T-helper 1 cell (primary cell): ENCODE measurements at regions not wholly inside any gene's neighbourhood (a gene's known extent, or its start where the extent isn't known, plus 50 kb on each side); places are given as distances from the start of the nearest gene placed in this dataset.
"Not testable (repeated sequence)": the region's sequence is repeated elsewhere in the genome, so short reads cannot be mapped to it uniquely, and the experiment has no call there.

ENCODE experiments used
- DNase-seq, 5 donors: peaks; one replicate each; pipeline ENCODE4 v3.0.0-alpha.2; 2012 to 2020

DNA sequence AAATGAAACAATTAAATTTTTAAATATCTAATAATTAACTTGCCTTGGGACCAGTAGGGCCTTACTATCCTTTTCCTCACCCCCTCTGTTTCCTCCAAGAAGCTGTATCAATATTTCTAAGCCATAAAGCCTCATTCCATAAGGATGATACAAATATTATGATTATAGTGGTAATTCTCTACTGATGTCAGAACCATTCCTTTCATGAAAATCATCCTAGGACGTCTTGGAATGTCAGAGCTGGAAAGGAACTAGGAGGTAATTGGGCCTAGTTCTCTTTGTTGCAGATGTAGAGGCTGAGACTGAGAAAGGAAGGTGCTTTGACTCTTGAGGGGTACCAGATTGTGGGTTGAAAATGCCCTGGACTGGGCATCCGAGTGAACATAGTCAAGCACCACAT lies 766.7 kb upstream of the GHITM start:
- DNase-seq, result no peak

DNA sequence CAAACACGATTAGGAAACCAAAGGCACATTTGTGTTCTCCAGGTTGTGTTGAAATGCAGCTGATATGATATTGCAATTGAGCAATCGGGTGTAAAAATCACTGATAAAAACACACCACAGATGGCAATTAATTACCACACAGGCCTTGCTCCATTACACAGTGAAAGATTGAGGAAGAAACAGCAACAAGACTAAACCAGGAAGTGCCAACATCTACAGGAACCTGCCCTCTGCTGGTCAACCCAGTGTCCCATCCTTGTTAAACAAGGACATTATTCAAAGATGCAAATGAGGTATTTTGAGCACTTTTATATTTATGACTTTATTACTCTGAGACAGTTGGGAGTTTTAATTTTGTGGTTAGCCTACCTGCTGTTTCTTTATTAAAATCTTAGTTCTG lies 765.6 kb upstream of the GHITM start:
- DNase-seq, result no peak

DNA sequence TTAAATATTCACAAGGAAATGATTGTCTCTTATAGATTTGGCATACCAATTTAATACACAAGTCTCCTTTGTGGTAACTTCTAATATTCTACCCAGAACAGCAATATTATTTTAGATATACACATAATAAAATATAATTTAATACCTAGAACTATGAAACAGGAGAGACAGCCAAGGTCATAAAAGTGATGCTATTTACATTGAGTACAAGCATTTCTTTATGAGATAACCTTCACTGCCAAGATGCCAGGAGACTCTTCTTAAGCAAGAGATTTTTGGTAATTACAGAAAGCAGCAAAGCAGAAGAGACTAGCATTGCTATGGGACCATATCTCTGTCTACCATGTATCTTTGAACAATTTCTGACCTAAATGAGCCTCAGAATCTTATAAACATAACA lies 764.6 kb upstream of the GHITM start:
- no peak for DNase-seq

DNA sequence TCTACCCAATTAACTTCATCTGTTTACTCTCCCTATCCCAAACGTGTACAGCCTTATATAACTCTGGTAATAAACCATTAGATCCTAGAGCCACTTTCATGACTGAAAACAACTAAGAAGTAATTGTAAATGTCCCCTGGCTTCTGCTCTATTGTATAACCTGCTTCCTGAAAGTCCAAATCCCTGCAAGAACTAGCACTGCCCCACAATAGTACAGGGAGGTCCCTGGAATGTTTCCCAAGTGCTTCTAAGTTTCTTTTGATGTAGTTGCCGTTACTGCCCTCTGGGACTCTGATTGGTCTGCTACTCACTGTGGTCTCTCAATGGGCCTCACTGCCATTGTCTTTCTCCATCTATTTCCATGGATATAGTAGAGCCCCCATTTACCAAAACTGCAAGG lies 764.0 kb upstream of the GHITM start:
- no peak for DNase-seq

DNA sequence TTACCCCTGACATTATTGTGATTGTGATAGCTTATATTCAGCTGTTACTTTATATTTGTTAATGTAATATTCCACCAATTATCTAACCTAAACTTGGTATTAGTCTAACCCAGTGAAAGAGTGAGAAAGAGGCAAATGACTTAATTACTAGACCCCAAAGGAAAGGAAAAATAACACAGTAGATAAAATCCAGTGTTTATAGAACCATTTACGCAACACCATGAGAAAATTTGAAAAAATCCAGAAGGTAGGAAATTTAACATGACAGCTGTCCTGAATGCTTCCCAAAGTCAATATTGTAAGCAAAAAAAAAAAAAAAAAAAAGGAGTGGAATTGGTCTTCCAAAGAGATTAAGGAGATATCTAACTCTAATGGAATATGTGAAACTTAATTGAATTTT lies 741.5 kb upstream of the GHITM start:
- no peak for DNase-seq

DNA sequence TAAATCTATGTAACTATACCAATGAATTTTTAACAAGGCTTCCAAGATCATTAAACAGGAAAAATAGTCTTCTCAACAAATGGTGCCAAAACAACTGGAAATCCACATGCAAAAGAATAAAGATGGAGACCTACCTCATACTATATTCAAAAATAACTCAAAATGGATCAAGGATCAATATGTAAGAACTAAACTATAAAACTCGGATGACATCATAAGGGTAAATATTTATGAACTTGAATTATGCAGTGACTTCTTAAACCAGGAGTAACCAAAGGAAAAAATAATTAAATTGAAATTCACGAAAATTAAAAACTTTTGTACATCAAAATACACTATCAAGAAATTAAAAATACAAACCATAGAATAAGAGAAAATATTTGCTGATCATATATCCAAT lies 728.7 kb upstream of the GHITM start:
- DNase-seq, result no peak

DNA sequence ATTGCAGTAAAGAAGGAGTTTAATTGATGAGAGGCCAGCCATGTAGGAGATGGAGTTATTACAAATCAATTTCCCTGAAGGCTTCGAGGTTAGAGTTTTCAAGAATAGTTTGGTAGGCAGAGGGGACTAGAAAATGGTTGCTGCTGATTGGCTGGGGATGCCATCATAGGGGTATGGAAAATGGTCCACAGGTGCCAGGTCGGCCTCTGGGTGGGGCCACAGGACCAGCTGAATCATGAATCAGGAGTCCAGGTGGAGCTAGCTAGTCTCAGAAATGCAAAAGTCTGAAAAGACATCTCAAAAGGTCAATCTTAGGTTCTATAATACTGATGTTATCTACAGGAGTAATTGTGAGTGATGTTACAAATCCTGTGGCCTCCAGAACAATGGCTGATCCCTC lies 714.0 kb upstream of the GHITM start:
- no peak for DNase-seq

DNA sequence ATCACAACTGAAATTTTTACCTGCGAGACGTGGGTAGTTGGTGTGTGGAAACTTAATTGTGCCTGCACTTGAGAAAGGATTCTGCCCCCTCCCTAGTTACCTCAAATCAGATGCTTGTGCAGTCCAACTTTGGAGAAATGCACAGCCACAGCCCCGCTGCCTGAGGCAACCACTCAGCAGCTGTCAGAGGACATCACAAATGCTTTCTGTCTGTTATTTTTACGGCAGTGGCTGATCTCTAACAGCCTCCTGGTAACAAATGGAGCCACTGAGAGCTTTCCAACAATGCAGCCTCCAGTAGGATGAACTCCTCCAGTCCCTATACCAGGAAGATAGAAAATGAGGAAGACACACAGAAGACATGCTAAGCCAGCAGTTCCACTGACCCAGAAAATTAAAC lies 712.2 kb upstream of the GHITM start:
- no peak for DNase-seq

DNA sequence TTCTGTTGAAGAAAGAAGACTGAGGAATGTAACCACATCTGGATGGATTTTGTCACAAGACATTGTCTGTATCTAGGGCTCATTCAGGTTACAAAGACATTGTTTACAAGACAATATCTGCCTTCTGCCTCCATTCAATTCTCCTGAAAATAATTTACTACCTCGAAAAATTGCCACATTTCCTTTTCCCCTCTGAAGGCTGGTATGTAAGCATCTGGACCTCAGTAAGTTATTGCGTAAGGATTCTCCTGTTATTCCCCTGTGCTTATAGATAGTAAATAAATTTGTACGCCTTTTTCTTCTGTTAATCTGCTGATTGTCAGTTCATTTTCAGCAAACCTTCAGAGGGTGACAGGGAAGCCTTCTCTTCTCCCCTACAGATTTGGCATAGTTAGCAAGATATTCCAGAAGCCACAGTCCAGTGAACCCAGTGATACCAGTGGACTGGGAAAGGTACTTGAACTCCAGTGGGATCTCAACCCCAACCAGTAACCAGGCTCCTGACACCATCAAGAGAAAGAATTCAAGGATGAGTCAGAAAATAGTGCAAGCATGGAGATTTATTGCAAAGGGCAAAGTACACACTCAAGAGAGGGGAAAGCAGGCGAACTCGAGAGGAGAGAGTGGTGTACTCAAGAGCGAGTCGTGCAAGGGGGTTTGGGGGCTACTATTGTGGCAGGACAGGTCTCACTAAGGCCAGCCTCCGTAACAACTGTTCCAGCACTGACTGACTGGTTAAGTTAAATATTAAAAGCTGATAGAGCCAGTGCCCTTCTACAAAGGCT lies 706.9 kb upstream of the GHITM start:
- DNase-seq, result no peak

DNA sequence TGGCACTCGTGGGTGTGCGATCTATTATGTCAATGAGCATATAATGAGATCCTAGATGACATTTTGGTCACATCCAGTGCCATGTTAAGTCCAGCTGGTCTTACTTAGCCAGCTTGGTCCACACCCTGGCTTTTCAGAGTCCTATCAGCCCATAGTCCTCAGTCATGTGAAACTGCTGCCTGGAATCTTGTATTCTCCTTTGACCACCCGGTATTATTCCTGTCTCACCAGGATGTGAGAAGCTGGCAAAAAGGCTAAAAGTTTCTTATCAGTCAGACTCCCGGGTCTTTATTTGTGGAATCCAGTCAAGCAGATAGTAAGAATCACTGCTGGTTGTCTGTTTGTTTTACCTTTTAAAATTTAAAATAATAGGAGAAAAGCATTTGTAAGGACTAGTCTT lies 705.6 kb upstream of the GHITM start:
- DNase-seq, result no peak

DNA sequence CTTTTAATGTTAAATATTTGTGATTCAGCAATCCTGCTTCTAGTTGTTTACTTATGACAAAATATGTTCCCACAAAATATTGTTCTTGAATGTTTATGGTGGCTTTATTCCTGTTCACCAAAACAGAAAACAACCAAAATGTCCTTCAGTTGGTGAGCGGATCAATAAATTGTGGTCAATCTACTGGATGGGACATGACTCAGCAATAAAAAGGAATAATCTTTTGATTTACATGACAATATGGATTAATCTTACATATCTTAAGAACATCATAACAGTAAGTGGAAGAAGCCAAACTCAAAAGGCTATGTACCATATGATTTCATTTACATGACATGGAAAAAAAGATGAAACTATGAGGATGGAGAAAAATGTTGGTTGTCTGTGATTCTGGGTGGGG lies 691.3 kb upstream of the GHITM start:
- DNase-seq, result no peak

DNA sequence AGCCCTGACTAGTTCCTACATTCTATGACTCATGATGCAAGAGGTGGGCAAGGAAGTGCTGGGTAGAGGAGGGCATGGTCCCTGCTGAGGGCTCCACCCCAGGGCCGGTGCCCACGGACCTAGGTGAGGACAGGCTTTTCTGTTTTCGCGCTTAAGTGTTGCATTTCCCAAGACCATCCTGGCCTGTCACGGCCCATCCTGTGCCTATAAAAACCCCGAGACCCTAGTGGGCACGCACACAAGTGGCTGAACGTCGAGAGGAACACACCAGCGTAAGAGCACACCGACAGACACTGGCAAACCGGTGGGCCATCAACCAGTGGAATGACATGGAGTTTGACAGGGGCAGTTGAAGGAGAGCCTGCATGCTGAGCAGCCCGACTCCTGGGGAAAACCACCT lies 680.7 kb upstream of the GHITM start:
- no peak for DNase-seq

DNA sequence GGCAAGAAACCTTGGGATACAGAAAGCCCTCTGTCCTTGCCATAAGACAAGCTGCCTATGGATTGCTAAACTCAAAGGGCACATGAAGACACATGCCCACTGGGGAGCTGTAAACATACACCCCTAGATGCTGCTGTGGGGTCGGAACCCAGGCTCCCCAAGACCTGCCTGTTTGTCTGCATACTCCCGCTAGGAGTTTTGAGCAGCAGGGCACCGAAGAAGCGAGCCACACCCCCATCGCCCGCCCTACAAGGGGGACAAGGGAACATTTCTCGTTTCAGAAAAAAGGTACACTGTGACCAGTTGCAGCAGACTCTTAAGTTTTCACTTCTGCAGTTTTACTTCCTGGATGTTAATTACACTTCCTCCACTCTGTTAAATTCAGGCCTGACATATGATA lies 680.2 kb upstream of the GHITM start:
- DNase-seq, result no peak

DNA sequence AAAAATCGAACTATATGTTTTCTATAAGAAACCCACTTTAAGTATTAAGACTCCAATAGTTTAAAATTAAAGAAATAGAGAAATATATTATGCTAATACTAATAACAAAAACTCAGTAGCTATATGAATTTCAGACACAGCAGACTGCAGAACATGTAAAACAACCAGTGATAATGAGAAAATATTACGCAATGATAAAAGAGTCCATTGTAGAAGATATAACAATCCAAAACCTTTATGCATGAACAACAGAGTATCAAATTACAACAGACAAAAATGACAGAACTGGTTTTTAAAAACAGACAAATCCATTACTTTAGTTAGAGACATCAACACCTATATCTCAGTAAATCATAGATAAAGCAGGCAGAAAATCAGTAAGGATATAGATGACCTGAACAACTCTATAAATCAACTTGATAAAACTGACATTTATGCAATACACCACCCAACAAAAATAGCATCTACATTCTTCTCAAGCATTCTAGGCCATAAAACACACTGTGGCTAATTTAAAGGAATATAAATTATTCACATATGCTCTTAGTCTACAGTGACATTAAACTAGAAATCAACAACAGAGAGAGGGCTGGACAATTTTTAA lies 669.5 kb upstream of the GHITM start:
- no peak for DNase-seq

DNA sequence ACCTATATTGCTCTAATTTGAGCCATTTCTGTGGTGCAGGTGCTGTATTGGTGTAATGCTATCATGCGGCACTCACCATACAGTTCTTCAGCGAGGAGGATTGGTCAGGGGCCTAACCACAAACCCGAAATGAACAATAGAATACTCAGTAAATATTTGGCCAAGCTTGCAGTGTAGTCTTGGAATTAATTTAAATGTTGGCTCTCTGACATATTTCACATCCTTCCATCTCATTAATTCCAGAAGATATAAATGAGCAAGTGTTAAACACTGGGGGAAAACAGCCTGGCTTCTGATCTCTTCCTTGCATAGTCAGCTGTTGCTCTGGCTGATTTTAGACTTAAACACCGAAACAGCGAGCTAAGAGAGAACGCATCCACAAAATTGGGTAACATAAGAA lies 663.1 kb upstream of the GHITM start:
- DNase-seq, result no peak

DNA sequence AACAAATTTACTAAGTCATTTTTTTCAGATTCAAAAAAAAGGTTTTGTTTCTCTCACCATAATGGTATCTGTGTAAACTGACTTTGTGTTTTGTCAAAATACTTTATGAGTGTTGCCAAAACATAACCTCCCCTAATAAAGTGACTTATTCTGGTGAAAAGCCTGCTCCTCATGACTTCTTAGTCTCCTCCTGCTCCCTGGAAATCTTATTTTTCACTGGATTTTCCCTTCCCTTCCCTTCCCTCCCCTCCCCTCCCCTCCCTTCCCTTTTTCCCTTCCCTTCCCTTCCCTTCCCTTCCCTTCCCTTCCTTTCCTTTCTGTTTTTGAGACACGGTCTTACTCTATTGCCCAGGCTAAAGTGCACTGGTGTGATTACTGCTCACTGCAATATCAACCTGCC lies 650.1 kb upstream of the GHITM start:
- no peak for DNase-seq

DNA sequence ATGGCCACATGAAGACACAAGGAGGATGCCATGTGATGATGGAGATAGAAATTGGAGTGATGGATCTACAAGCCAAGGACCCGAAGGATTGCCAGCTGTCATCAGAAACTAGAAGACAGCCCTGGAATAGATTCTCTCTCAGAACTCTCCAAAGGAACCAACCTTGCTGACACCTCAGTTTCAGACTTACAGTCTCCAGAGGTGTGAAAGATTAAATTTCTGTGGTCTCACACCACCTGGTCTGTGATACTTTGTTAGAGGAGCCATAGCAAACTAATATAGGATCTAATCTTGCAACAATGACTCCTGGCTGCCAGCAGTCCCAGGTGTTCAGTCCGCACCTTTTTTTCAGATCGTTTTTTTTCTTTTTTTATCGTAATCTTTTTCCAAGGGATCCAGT lies 647.3 kb upstream of the GHITM start:
- no peak for DNase-seq

DNA sequence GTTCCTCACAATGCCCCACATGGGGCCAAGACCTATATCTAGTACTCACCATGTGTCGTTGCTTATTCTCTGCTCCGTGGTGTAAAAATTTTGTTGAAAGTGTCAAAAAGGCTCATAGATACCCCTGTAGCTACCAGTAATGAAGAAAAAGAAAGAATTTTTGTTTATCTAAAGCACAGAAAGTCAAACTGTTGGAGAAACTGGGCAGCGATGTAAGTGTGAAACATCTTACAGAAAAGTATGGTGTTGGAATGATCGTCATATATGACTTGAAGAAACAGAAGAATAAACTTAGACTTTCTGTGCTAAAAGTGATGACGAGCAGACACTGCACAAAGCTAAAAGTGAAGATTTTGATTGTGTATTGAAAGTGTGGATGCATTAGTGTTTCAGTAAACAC lies 626.6 kb upstream of the GHITM start:
- DNase-seq, result no peak

DNA sequence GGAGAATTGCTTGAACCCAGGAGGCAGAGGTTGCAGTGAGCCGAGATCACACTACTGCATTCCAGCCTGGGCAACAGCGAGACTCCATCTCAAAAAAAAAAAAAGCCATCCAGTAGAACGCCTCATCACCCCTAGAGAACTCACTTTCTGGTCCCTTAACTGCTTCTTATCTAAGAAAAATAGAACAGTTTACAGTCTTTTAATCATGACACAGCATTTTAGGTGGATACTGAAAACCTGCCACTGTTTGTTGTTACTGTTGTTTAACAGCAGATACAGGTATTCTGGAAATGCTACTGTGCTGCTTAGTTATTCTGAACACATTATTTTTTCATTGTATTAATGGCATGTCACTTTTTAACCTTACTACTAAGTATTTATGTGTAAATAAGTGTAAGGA lies 624.3 kb upstream of the GHITM start:
- no peak for DNase-seq

DNA sequence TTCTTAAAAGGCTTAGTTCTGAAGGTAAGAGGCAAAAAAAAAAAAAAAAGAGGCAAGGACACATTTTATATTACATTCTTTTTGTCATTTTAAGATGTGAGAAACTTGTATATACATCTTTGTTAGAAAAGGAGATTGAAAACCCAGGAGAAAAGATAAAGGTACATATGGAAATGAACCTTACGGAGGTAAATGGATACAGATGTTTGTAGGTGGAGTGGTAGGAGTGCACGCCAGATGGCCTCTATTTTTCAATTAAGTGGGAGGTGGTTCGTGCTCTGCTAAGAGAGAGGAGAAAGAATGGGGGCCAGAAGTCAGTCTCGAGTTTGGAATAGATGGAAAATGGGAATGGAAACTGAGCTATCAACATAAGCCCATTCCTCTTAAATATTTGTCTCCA lies 622.5 kb upstream of the GHITM start:
- DNase-seq, result no peak

DNA sequence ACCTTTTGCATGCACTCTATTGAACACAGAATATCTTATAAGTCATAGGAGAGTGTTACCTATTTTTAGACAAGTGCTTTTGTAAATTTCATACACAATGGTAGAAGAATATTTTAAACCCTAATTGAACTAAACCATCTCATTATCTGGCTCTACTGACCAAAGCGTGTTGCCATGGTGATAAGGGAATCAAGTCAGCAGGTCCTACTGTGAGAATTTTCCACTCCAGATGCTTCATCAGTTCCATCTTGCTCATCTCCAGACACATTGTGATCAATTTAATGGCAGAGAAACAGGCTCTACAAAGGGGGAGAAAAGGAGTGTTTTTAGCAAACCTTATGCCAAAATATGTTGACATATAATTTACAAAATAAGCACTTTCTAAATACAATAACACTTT lies 621.9 kb upstream of the GHITM start:
- no peak for DNase-seq

DNA sequence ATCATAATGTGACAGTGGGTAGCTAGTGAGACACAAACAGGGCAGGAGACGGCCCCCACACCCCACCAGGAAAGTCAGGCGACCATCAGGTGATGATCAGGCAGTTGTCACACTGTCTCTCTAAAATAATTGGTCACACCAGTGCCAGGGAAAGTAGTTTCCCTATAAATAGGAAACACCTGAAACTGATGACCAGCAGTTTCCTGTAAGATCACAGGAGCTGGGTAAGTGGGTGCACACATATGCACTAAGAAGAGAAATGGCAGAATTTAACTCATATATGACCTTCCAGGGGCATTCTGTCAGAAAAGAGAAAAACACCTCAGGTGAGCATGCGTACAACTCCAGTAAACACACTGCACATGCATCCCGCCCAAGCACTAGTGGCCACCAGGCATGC lies 620.5 kb upstream of the GHITM start:
- no peak for DNase-seq

DNA sequence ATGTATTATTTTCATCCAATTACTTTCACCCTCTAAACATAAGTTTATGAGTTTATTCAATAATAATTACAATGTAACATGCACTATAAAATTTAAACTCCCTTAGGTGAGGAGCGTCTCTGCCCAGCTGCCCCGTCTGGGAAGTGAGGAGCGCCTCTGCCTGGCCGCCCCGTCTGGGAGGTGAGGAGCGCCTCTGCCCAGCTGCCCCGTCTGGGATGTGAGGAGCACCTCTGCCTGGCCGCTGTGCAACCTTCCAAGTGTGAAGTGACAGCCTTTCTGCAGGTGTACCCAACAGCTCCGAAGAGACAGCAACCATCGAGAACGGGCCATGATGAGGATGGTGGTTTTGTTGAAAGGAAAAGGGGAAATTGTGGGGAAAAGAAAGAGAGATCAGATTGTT lies 618.9 kb upstream of the GHITM start:
- DNase-seq, result not testable (repeated sequence)

DNA sequence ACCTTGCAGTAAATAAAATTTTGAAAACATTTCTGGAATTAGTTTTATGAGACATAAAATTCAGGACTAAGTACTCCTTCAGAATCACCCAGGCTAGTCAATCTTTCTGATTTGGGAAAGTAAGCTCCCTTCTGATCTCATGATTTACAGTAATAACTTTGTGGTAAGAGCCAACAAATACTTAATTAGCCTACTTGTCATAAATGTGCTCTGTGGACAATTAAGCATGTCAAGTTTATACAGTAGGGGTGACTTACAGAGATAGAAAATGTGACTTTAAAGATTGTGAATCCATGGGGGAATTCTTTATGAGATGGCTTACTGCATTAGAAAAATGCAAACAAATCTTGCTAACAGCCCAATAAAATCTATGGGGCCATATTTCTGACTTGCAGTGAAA lies 616.9 kb upstream of the GHITM start:
- DNase-seq, result no peak

DNA sequence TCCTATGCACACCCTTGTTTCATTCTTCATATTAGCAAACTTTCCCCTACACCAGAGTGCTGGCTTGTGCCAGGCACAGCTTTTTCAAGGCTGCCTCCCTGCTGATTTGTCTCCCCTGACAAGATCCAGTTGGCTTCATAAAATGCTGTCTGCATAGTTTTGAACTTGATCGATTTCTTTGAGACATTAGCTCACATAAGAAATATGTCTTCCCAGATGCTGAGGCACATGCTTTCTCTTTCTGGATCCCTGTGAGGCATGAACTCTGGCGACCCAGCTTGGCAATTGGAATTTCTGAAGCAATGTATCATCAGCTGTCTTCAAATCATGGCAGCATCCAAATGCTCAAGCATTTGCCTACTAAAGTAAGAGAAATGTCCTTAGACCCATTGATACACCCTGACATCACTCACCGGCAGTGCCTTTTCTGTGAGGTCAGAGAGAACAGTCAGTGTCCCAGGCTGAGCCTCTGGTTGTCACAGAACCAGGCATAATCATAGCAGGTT lies 616.4 kb upstream of the GHITM start:
- no peak for DNase-seq
